Spinal cord (tissue), 9 donors: ENCODE measurements at regions not wholly inside any gene's neighbourhood (a gene's known extent, or its start where the extent isn't known, plus 50 kb on each side); places are given as distances from the start of the nearest gene placed in this dataset.
A peak's percentile ranks its signal among the peaks of the same experiment; 100 is the strongest.

Source experiments
- DNase-seq, 6 donors: peaks; one replicate each; pipeline versions ENCODE4 v3.0.0 to v3.0.0-alpha.2; 2013 to 2015; ENCODE audit warnings: low spot score in 6 of 6, low read depth in 4 of 6
- H3K27ac ChIP-seq: one replicate; pipeline ENCODE4 v1.5.1; 2013; ENCODE audit warnings: low read depth, low read length, control low read depth
- H3K27me3 ChIP-seq: one replicate; pipeline ENCODE4 v1.6.1; 2013; ENCODE audit warnings: low read length; ENCODE audit not compliant: control insufficient read depth, insufficient read depth
- H3K36me3 ChIP-seq: one replicate; pipeline ENCODE4 v1.6.1; 2013; ENCODE audit warnings: low read length; ENCODE audit not compliant: control insufficient read depth, insufficient read depth
- H3K4me1 ChIP-seq: one replicate; pipeline ENCODE4 v1.6.1; 2013; ENCODE audit warnings: low read length; ENCODE audit not compliant: control insufficient read depth, insufficient read depth
- H3K4me3 ChIP-seq: one replicate; pipeline ENCODE4 v1.5.1; 2013; ENCODE audit warnings: low read depth, low read length, control low read depth
- H3K9me3 ChIP-seq: one replicate; pipeline ENCODE4 v1.6.1; 2013; ENCODE audit warnings: low read length; ENCODE audit not compliant: control insufficient read depth, insufficient read depth
- WGBS: methylation state at CpG from one replicate; pipeline ENCODE4 v1.1.5; 2013; ENCODE audit warnings: missing lambda C conversion rate; ENCODE audit not compliant: insufficient coverage; 5-methylcytosine and 5-hydroxymethylcytosine counted together
- donor health status: healthy.

GRCh38 chr12:93247313-93247991 is 130.3 kb upstream of the NUDT4 start:
- Histone ChIP-seq H3K27me3 (no peaks in the 10 kb centered on the region), H3K9me3 (no peaks in the 10 kb centered on the region), H3K4me1 (peaks cover 8% of the 10 kb centered on the region), H3K36me3 (no peaks in the 10 kb centered on the region), H3K4me3 (no peak overlapping the region), H3K27ac (no peak overlapping the region)
- peak in 2 of 6 donors; percentile 48 to 51 for DNase-seq
- WGBS = 85% methylated on average over 2 of the region's 6 CpGs

GRCh38 chr12:93252221-93252620 is 125.5 kb upstream of the NUDT4 start:
- H3K4me1 ChIP-seq = peaks cover 2% of the 10 kb centered on the region
- no peaks in the 10 kb centered on the region for H3K36me3 ChIP-seq
- H3K27ac ChIP-seq = no peak overlapping the region
- DNase-seq = no peak
- no peak overlapping the region for H3K4me3 ChIP-seq
- peaks cover 4% of the 10 kb centered on the region for H3K9me3 ChIP-seq
- no peaks in the 10 kb centered on the region for H3K27me3 ChIP-seq

GRCh38 chr12:93254911-93255310 is 122.8 kb upstream of the NUDT4 start:
- Histone ChIP-seq H3K9me3 (peaks cover 4% of the 10 kb centered on the region), H3K36me3 (no peaks in the 10 kb centered on the region), H3K4me3 (no peak overlapping the region), H3K27me3 (no peaks in the 10 kb centered on the region), H3K27ac (no peak overlapping the region), H3K4me1 (no peaks in the 10 kb centered on the region)
- no peak for DNase-seq

GRCh38 chr12:93256256-93256969 is 121.3 kb upstream of the NUDT4 start:
- Histone ChIP-seq H3K4me3 (no peak overlapping the region), H3K9me3 (peaks cover 4% of the 10 kb centered on the region), H3K4me1 (no peaks in the 10 kb centered on the region), H3K27ac (peak overlapping the region; percentile 65), H3K27me3 (no peaks in the 10 kb centered on the region), H3K36me3 (no peaks in the 10 kb centered on the region)
- peak in 1 of 6 donors; percentile 18 for DNase-seq
- WGBS = 89% methylated on average over 1 of the region's 2 CpGs

GRCh38 chr12:93261505-93262094 is 116.1 kb upstream of the NUDT4 start:
- no CpG with 5 or more reads among the region's 5 CpGs for WGBS
- Histone ChIP-seq H3K36me3 (no peaks in the 10 kb centered on the region), H3K9me3 (no peaks in the 10 kb centered on the region), H3K27me3 (no peaks in the 10 kb centered on the region), H3K27ac (no peak overlapping the region), H3K4me1 (no peaks in the 10 kb centered on the region), H3K4me3 (no peak overlapping the region)
- no peak for DNase-seq

- H3K27me3 ChIP-seq = no peaks in the 10 kb centered on the region
Observed at GRCh38 chr12:93272997-93273396, 104.7 kb upstream of the NUDT4 start.

GRCh38 chr12:93273834-93274564 is 103.7 kb upstream of the NUDT4 start:
- Histone ChIP-seq H3K9me3 (no peaks in the 10 kb centered on the region), H3K4me1 (no peaks in the 10 kb centered on the region), H3K36me3 (no peaks in the 10 kb centered on the region), H3K27me3 (no peaks in the 10 kb centered on the region), H3K4me3 (no peak overlapping the region), H3K27ac (no peak overlapping the region)
- peak in 1 of 6 donors; percentile 58 for DNase-seq
- 23% methylated on average over 3 of the region's 8 CpGs for WGBS

More at GRCh38 chr12:93272997-93273396, 104.7 kb upstream of the NUDT4 start:
- Histone ChIP-seq H3K27ac (peak overlapping the region; percentile 33), H3K9me3 (no peaks in the 10 kb centered on the region), H3K4me3 (no peak overlapping the region), H3K36me3 (no peaks in the 10 kb centered on the region), H3K4me1 (no peaks in the 10 kb centered on the region)
- 80% methylated on average over 1 of the region's 2 CpGs for WGBS
- DNase-seq = no peak

GRCh38 chr12:93274937-93275336 is 102.8 kb upstream of the NUDT4 start:
- Histone ChIP-seq H3K4me3 (no peak overlapping the region), H3K27ac (no peak overlapping the region), H3K4me1 (no peaks in the 10 kb centered on the region), H3K9me3 (no peaks in the 10 kb centered on the region), H3K36me3 (no peaks in the 10 kb centered on the region), H3K27me3 (no peaks in the 10 kb centered on the region)
- 91% methylated on average over 9 of the region's 9 CpGs for WGBS
- no peak for DNase-seq

GRCh38 chr12:93275589-93275988 is 102.1 kb upstream of the NUDT4 start:
- H3K27ac ChIP-seq = no peak overlapping the region
- no peak overlapping the region for H3K4me3 ChIP-seq
- H3K27me3 ChIP-seq = no peaks in the 10 kb centered on the region
- no peaks in the 10 kb centered on the region for H3K4me1 ChIP-seq
- no peak for DNase-seq
- H3K36me3 ChIP-seq = no peaks in the 10 kb centered on the region
- no peaks in the 10 kb centered on the region for H3K9me3 ChIP-seq
- 100% methylated on average over 1 of the region's 7 CpGs for WGBS
